Neural crest cell (in vitro differentiated cells): ENCODE measurements at regions not wholly inside any gene's neighbourhood (a gene's known extent, or its start where the extent isn't known, plus 50 kb on each side); places are given as distances from the start of the nearest gene placed in this dataset.
A peak's percentile ranks its signal among the peaks of the same experiment; 100 is the strongest.

Experiments
- DNase-seq: peaks from one replicate; pipeline ENCODE4 v3.0.0; 2021; ENCODE audit warnings: low read depth, mixed read lengths, low spot score
- H3K27ac Mint-ChIP-seq: one replicate; pipeline ENCODE4 v1.8.0; 2021; ENCODE audit warnings: mild to moderate bottlenecking, mixed read lengths; ENCODE audit not compliant: unreplicated experiment
- H3K27me3 Mint-ChIP-seq: 2 replicates; pipeline ENCODE4 v1.8.0; 2021; ENCODE audit warnings: low read depth, mild to moderate bottlenecking, mixed read lengths
- H3K36me3 Mint-ChIP-seq: 2 replicates; pipeline ENCODE4 v1.8.0; 2021; ENCODE audit warnings: low read depth, mild to moderate bottlenecking, mixed read lengths
- H3K4me1 Mint-ChIP-seq: 2 replicates; pipeline ENCODE4 v1.8.0; 2021; ENCODE audit warnings: mixed read lengths
- H3K4me3 Mint-ChIP-seq: one replicate; pipeline ENCODE4 v1.8.0; 2021; ENCODE audit warnings: mild to moderate bottlenecking, mixed read lengths
- H3K9me3 Mint-ChIP-seq: 2 replicates; pipeline ENCODE4 v1.8.0; 2021; ENCODE audit warnings: mixed read lengths
- TF ChIP-seq, protein P1 (sequence below): fragments of 200-600 bp; sonication (generic); conservative IDR thresholded peaks from 2 replicates; pipeline ENCODE4 v1.5.0; 2021; ENCODE audit warnings: antibody characterized with exemption, mild to moderate bottlenecking

DNA sequence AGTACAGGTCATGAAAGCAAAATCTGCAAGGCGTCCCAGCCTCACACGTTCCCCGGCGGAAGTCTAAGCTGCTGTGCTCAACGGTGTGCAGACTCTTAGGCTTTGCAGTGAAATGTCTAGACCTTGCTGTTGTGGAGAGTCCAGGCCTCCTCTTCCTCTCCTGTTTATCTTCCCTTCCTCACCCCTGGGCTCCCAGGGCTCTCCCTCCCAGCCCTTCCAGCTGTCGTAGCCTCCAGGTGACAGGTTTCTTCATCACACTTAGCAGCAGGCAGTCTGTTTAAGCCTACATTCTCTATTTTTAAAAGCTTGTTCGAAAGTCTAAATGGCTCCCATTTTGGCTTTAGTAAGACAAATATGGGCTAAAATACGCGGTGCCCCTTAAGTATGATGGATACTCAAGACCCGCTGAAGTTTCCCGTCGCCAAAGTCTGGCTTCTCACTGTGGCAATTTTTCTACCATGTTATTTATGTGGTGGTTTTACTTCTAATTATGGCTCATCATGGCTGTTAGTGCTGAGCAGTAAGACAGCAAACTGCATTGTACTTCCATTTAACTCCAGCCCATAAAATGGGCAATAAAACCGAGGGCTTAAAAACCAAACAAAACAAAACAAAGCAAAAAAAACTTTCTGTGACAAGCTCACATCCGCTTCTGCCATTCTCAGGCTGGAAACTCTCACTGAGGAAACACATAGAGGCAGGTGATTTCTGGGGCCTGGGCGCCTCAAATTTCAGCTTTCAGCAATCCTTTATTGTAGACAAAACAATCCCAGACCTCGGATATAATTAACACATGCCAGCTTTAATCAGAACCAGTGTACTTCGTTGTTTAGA, 243.2 kb downstream of the SNX10 start:
- H3K9me3 Mint-ChIP-seq: no peaks in the 10 kb centered on the region
- H3K27ac Mint-ChIP-seq: peak overlapping the region; percentile 52
- no peaks in the 10 kb centered on the region for H3K36me3 Mint-ChIP-seq
- DNase-seq: no peak
- H3K4me1 Mint-ChIP-seq: peaks cover 28% of the 10 kb centered on the region
- TF ChIP-seq, protein P1, sequence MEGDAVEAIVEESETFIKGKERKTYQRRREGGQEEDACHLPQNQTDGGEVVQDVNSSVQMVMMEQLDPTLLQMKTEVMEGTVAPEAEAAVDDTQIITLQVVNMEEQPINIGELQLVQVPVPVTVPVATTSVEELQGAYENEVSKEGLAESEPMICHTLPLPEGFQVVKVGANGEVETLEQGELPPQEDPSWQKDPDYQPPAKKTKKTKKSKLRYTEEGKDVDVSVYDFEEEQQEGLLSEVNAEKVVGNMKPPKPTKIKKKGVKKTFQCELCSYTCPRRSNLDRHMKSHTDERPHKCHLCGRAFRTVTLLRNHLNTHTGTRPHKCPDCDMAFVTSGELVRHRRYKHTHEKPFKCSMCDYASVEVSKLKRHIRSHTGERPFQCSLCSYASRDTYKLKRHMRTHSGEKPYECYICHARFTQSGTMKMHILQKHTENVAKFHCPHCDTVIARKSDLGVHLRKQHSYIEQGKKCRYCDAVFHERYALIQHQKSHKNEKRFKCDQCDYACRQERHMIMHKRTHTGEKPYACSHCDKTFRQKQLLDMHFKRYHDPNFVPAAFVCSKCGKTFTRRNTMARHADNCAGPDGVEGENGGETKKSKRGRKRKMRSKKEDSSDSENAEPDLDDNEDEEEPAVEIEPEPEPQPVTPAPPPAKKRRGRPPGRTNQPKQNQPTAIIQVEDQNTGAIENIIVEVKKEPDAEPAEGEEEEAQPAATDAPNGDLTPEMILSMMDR: no peak
- peaks cover 22% of the 10 kb centered on the region for H3K27me3 Mint-ChIP-seq
- no peak overlapping the region for H3K4me3 Mint-ChIP-seq

DNA sequence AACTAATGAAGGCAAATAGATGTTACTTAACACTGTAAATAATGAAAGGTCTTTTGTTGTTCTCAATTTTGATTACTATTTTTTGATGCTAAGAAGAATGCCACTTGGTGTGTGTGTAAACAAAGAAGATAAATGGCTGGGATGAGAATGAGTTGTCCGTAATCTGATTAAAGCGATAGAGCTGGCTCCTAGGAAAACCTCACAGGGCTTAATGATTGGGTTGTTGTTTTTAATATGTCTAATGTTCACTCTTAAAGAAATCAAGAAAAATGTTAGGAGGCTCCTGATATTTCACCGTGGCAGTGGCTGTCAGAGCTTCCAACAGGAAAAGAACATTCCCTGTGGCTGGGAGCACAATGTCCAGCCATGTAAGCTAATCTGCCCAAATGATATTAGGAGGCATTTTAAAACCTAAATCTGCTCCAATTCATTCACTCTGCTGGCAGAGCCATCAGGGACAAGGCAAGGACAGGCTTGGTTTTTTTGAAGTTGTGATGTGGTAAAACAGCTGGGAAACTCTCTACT, 243.9 kb downstream of the SNX10 start:
- Mint-ChIP-seq H3K27me3 (peaks cover 26% of the 10 kb centered on the region), H3K4me3 (no peak overlapping the region), H3K27ac (peak overlapping the region; percentile 73), H3K4me1 (peaks cover 28% of the 10 kb centered on the region), H3K36me3 (no peaks in the 10 kb centered on the region), H3K9me3 (no peaks in the 10 kb centered on the region)
- DNase-seq: no peak
- TF ChIP-seq, protein P1: no peak

DNA sequence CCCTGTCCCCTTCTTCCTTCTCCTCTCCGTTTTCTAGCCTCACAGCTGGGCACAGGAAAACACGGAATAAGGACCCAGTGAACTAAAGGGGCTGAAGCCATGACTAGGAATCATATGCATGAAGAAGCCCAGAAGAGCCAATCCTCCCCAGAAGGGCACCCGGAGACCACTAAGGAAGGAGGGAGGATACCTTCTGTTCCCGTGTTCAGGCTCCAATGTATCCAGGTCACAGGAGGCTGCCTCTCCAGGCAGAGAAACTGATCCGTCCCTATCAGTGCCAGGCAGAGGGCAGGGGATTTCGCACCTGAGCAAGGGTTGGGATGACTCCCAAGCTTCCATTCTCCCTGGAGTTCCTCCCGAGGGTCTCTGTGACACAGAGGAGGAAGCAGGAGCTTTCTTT, 246.6 kb downstream of the SNX10 start:
- H3K36me3 Mint-ChIP-seq: no peaks in the 10 kb centered on the region
- TF ChIP-seq, protein P1: no peak
- no peaks in the 10 kb centered on the region for H3K9me3 Mint-ChIP-seq
- DNase-seq: no peak
- H3K4me3 Mint-ChIP-seq: no peak overlapping the region
- peaks cover 18% of the 10 kb centered on the region for H3K4me1 Mint-ChIP-seq
- H3K27ac Mint-ChIP-seq: no peak overlapping the region
- H3K27me3 Mint-ChIP-seq: peaks cover 26% of the 10 kb centered on the region

DNA sequence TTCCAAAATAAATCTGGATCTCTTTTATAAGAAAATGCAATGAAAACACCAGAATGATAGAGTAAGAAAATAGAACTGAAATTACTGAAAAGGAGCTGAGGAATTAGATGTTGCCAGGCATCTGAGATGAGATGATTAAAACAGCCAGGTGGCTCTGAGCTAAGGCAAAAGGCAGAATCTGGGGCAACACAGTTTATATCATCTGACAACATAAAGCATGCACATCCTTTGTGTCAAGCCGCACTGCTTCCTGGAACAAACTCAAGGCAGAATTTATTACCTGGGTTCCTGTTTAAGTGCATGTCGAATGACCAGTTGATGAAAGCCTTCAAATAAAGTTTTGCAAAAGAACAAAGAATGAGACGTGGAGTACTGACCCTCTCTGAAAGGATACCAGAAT, 247.0 kb downstream of the SNX10 start:
- TF ChIP-seq, protein P1: no peak
- Mint-ChIP-seq H3K27me3 (peaks cover 26% of the 10 kb centered on the region), H3K4me1 (peaks cover 16% of the 10 kb centered on the region), H3K4me3 (no peak overlapping the region), H3K36me3 (no peaks in the 10 kb centered on the region), H3K9me3 (no peaks in the 10 kb centered on the region), H3K27ac (no peak overlapping the region)
- DNase-seq: no peak

DNA sequence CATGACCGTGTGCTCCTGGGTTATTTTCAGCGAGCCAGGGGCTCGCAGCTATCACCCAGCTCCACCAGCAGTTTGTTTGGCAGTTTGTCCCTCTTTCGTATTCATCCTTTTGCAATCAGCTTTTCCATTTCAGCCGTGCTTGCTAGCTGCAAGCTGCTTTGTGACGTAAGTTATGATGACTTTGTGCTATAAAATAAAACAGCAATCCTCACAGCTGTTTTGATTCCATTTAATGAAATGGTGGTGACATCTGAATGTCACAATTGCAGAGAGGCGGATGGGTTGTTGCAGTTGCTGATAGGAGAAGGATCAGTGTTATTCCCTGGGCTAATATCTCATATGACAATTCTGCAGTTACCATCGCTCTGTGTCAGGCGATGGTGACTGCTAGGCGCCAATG, 251.7 kb downstream of the SNX10 start:
- H3K4me3 Mint-ChIP-seq: no peak overlapping the region
- no peaks in the 10 kb centered on the region for H3K36me3 Mint-ChIP-seq
- peaks cover 5% of the 10 kb centered on the region for H3K4me1 Mint-ChIP-seq
- no peaks in the 10 kb centered on the region for H3K9me3 Mint-ChIP-seq
- DNase-seq: no peak
- TF ChIP-seq, protein P1: no peak
- H3K27ac Mint-ChIP-seq: no peak overlapping the region
- H3K27me3 Mint-ChIP-seq: peaks cover 15% of the 10 kb centered on the region
